B cell (primary cell): ENCODE measurements at regions not wholly inside any gene's neighbourhood (a gene's known extent, or its start where the extent isn't known, plus 50 kb on each side); places are given as distances from the start of the nearest gene placed in this dataset.

ENCODE experiments used
- EZH2 ChIP-seq: IDR thresholded peaks from 2 replicates; pipeline ENCODE4 v1.6.1; 2012; ENCODE audit warnings: borderline replicate concordance, low read depth, mild to moderate bottlenecking, moderate library complexity, low read length; ENCODE audit not compliant: insufficient read depth, poor library complexity, severe bottlenecking
- TF ChIP-seq, protein P1 (sequence below): fragments of 200-600 bp; IDR thresholded peaks from one replicate; pipeline ENCODE4 v1.8.0; 2022; ENCODE audit warnings: antibody characterized with exemption, mild to moderate bottlenecking

DNA sequence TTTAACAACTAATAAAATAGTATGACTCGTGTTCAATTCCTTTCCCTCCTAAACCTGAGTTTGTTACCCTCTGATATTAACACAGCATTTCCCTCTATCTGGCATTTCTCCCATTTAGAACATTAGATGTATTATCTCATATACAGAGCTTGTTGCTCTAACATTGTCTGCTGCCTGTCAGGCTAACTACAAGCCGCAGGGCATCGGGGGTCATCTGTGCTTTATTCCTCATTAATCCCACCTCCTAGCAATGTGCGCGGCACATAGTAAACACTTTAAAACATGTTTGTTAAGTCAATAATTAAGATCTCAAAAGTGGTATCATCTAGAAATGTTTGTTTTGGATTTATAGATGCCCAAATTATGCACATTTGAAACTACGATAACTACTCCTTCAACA lies 52.9 kb upstream of the NEBL start:
- TF ChIP-seq, protein P1, sequence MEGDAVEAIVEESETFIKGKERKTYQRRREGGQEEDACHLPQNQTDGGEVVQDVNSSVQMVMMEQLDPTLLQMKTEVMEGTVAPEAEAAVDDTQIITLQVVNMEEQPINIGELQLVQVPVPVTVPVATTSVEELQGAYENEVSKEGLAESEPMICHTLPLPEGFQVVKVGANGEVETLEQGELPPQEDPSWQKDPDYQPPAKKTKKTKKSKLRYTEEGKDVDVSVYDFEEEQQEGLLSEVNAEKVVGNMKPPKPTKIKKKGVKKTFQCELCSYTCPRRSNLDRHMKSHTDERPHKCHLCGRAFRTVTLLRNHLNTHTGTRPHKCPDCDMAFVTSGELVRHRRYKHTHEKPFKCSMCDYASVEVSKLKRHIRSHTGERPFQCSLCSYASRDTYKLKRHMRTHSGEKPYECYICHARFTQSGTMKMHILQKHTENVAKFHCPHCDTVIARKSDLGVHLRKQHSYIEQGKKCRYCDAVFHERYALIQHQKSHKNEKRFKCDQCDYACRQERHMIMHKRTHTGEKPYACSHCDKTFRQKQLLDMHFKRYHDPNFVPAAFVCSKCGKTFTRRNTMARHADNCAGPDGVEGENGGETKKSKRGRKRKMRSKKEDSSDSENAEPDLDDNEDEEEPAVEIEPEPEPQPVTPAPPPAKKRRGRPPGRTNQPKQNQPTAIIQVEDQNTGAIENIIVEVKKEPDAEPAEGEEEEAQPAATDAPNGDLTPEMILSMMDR, result no peak
- no peak for TF ChIP-seq EZH2
